Endodermal cell (in vitro differentiated cells): ENCODE measurements at regions not wholly inside any gene's neighbourhood (a gene's known extent, or its start where the extent isn't known, plus 50 kb on each side); places are given as distances from the start of the nearest gene placed in this dataset.
A peak's percentile ranks its signal among the peaks of the same experiment; 100 is the strongest.

Experiments used
- DNase-seq: peaks from one replicate; pipeline ENCODE4 v3.0.0-alpha.2; 2017
- H3K27ac ChIP-seq: 2 replicates; pipeline ENCODE4 v1.5.1; 2013; ENCODE audit warnings: mild to moderate bottlenecking, low read depth, low read length, moderate library complexity
- H3K27me3 ChIP-seq: 2 replicates; pipeline ENCODE4 v1.6.1; 2013; ENCODE audit warnings: mild to moderate bottlenecking, low read length, moderate library complexity; ENCODE audit not compliant: insufficient read depth, control insufficient read depth, poor library complexity, severe bottlenecking
- H3K36me3 ChIP-seq: 2 replicates; pipeline ENCODE4 v1.7.0; 2013; ENCODE audit warnings: mild to moderate bottlenecking, low read length, moderate library complexity; ENCODE audit not compliant: control insufficient read depth, insufficient read depth
- H3K4me1 ChIP-seq: one replicate; pipeline ENCODE4 v1.7.0; 2013; ENCODE audit warnings: low read length; ENCODE audit not compliant: control insufficient read depth, insufficient read depth
- H3K4me3 ChIP-seq: 2 replicates; pipeline ENCODE4 v1.5.1; 2013; ENCODE audit warnings: mild to moderate bottlenecking, low read length, moderate library complexity
- H3K9ac ChIP-seq: 2 replicates; pipeline ENCODE4 v1.6.1; 2013; ENCODE audit warnings: mild to moderate bottlenecking, low read length, moderate library complexity; ENCODE audit not compliant: poor library complexity, severe bottlenecking; ENCODE audit errors: extremely low read depth
- H3K9me3 ChIP-seq: 2 replicates; pipeline ENCODE4 v1.6.1; 2013; ENCODE audit warnings: mild to moderate bottlenecking, low read length, moderate library complexity; ENCODE audit not compliant: control insufficient read depth
- H3K27ac Mint-ChIP-seq: 2 replicates; pipeline ENCODE4 v1.8.0; 2020; ENCODE audit warnings: mixed read lengths
- H3K27me3 Mint-ChIP-seq: 2 replicates; pipeline ENCODE4 v1.8.0; 2021; ENCODE audit warnings: mild to moderate bottlenecking, mixed read lengths; ENCODE audit not compliant: insufficient read depth
- H3K36me3 Mint-ChIP-seq: 2 replicates; pipeline ENCODE4 v1.8.0; 2020; ENCODE audit warnings: low read depth, mixed read lengths
- H3K4me1 Mint-ChIP-seq: 2 replicates; pipeline ENCODE4 v1.8.0; 2020; ENCODE audit warnings: mixed read lengths
- H3K4me3 Mint-ChIP-seq: 2 replicates; pipeline ENCODE4 v1.8.0; 2020; ENCODE audit warnings: mild to moderate bottlenecking, moderate library complexity, mixed read lengths
- H3K9me3 Mint-ChIP-seq: 2 replicates; pipeline ENCODE4 v1.8.0; 2020; ENCODE audit warnings: mild to moderate bottlenecking, mixed read lengths
- WGBS, 2 experiments: methylation state at CpG; one replicate each; pipeline versions ENCODE4 v1.1.5 to v1.1.7; 2013; ENCODE audit warnings: missing lambda C conversion rate in 2 of 2, mixed read lengths in 1 of 2; ENCODE audit not compliant: insufficient coverage in 1 of 2, insufficient read length in 1 of 2; 5-methylcytosine and 5-hydroxymethylcytosine counted together
- TF ChIP-seq, protein P1 (sequence below): fragments of 200-600 bp; sonication (generic); conservative IDR thresholded peaks from 2 replicates; pipeline ENCODE4 v1.5.0; 2021; ENCODE audit warnings: antibody characterized with exemption, mild to moderate bottlenecking

- TF ChIP-seq, protein P1, sequence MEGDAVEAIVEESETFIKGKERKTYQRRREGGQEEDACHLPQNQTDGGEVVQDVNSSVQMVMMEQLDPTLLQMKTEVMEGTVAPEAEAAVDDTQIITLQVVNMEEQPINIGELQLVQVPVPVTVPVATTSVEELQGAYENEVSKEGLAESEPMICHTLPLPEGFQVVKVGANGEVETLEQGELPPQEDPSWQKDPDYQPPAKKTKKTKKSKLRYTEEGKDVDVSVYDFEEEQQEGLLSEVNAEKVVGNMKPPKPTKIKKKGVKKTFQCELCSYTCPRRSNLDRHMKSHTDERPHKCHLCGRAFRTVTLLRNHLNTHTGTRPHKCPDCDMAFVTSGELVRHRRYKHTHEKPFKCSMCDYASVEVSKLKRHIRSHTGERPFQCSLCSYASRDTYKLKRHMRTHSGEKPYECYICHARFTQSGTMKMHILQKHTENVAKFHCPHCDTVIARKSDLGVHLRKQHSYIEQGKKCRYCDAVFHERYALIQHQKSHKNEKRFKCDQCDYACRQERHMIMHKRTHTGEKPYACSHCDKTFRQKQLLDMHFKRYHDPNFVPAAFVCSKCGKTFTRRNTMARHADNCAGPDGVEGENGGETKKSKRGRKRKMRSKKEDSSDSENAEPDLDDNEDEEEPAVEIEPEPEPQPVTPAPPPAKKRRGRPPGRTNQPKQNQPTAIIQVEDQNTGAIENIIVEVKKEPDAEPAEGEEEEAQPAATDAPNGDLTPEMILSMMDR: no peak
- WGBS, 2 experiments: 88 to 95% methylated on average over 3 to 4 of the region's 4 CpGs
- no peak overlapping the region for H3K9ac ChIP-seq
Observed at GRCh38 chr2:41775366-41776025, 272.3 kb upstream of the PKDCC start.

DNA sequence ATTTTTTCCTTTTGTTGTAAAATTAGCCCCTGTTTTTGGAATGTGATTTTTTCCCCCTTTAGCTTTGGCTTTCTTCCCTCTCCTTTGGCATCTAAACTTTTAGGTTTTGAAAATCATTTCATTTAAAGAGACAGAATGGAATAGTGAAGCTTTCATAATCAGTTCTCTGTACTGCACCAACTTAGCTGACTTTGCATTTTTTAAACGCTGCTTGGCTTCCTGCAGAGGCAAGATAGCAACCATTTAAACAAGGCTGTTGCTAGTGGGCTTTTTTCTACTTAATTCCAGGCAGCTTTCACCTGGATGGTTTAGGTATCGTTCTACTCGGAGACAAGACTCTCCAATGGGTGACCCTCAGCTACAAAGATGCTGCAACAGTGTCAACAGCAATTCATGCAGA is 267.9 kb upstream of the PKDCC start:
- no peak for DNase-seq
- Histone ChIP-seq H3K36me3 (no peaks in the 10 kb centered on the region), H3K27ac (no peak overlapping the region), H3K4me1 (no peaks in the 10 kb centered on the region), H3K9ac (no peak overlapping the region), H3K4me3 (no peak overlapping the region), H3K9me3 (peaks cover 20% of the 10 kb centered on the region), H3K27me3 (peaks cover 16% of the 10 kb centered on the region)
- WGBS, 2 experiments: 75 to 79% methylated on average over 3 of the region's 3 CpGs
- Mint-ChIP-seq H3K4me3 (no peak overlapping the region), H3K9me3 (peaks cover 17% of the 10 kb centered on the region), H3K4me1 (peaks cover 22% of the 10 kb centered on the region), H3K27me3 (peaks cover 6% of the 10 kb centered on the region), H3K27ac (no peak overlapping the region), H3K36me3 (peaks cover 6% of the 10 kb centered on the region)
- TF ChIP-seq, protein P1: no peak

More at GRCh38 chr2:41775366-41776025, 272.3 kb upstream of the PKDCC start:
- no peaks in the 10 kb centered on the region for H3K27me3 ChIP-seq
- H3K4me3 Mint-ChIP-seq: no peak overlapping the region
- H3K36me3 Mint-ChIP-seq: peaks cover 6% of the 10 kb centered on the region
- no peak for DNase-seq
- no peak overlapping the region for H3K27ac ChIP-seq
- H3K27me3 Mint-ChIP-seq: peaks cover 1% of the 10 kb centered on the region
- H3K9me3 ChIP-seq: peaks cover 20% of the 10 kb centered on the region
- no peak overlapping the region for H3K27ac Mint-ChIP-seq
- H3K9me3 Mint-ChIP-seq: peaks cover 17% of the 10 kb centered on the region
- peaks cover 47% of the 10 kb centered on the region for H3K4me1 Mint-ChIP-seq
- H3K4me1 ChIP-seq: peaks cover 10% of the 10 kb centered on the region
- H3K36me3 ChIP-seq: no peaks in the 10 kb centered on the region
- no peak overlapping the region for H3K4me3 ChIP-seq

GRCh38 chr2:41782306-41783158 is 265.3 kb upstream of the PKDCC start:
- Mint-ChIP-seq H3K9me3 (peaks cover 5% of the 10 kb centered on the region), H3K36me3 (no peaks in the 10 kb centered on the region), H3K27me3 (peaks cover 22% of the 10 kb centered on the region), H3K4me3 (no peak overlapping the region), H3K4me1 (peaks cover 19% of the 10 kb centered on the region), H3K27ac (no peak overlapping the region)
- no peaks in the 10 kb centered on the region for H3K36me3 ChIP-seq
- no peak overlapping the region for H3K27ac ChIP-seq
- no peaks in the 10 kb centered on the region for H3K9me3 ChIP-seq
- 50 to 56% methylated on average over 3 to 6 of the region's 6 CpGs for WGBS, 2 experiments
- H3K4me1 ChIP-seq: no peaks in the 10 kb centered on the region
- H3K4me3 ChIP-seq: no peak overlapping the region
- no peak overlapping the region for H3K9ac ChIP-seq
- peak; percentile 66 for DNase-seq
- H3K27me3 ChIP-seq: peaks cover 27% of the 10 kb centered on the region
- TF ChIP-seq, protein P1: peak; percentile 93
